Mesodermal cell (in vitro differentiated cells): ENCODE measurements at regions not wholly inside any gene's neighbourhood (a gene's known extent, or its start where the extent isn't known, plus 50 kb on each side); places are given as distances from the start of the nearest gene placed in this dataset.

Source experiments
- H3K27ac ChIP-seq: 2 replicates; pipeline ENCODE4 v1.7.0; 2013; ENCODE audit warnings: mild to moderate bottlenecking, low read depth, low read length, moderate library complexity; ENCODE audit not compliant: severe bottlenecking
- H3K36me3 ChIP-seq: 2 replicates; pipeline ENCODE4 v1.7.1; 2013; ENCODE audit warnings: mild to moderate bottlenecking, low read length, moderate library complexity; ENCODE audit not compliant: control insufficient read depth, insufficient read depth
- H3K4me1 ChIP-seq: one replicate; pipeline ENCODE4 v1.7.1; 2013; ENCODE audit warnings: mild to moderate bottlenecking, low read length; ENCODE audit not compliant: insufficient read depth, control insufficient read depth, poor library complexity, severe bottlenecking
- H3K4me3 ChIP-seq: 2 replicates; pipeline ENCODE4 v1.7.0; 2013; ENCODE audit warnings: low read length, control low read depth, mild to moderate bottlenecking; ENCODE audit not compliant: insufficient read depth, poor library complexity, severe bottlenecking; ENCODE audit errors: extremely low read depth
- H3K9me3 ChIP-seq: 2 replicates; pipeline ENCODE4 v1.7.1; 2013; ENCODE audit warnings: mild to moderate bottlenecking, low read length, moderate library complexity; ENCODE audit not compliant: control insufficient read depth
- WGBS, 2 experiments: methylation state at CpG; one replicate each; pipeline ENCODE4 v1.1.5; 2013; ENCODE audit warnings: missing lambda C conversion rate in 2 of 2; ENCODE audit not compliant: insufficient coverage in 2 of 2; 5-methylcytosine and 5-hydroxymethylcytosine counted together

DNA sequence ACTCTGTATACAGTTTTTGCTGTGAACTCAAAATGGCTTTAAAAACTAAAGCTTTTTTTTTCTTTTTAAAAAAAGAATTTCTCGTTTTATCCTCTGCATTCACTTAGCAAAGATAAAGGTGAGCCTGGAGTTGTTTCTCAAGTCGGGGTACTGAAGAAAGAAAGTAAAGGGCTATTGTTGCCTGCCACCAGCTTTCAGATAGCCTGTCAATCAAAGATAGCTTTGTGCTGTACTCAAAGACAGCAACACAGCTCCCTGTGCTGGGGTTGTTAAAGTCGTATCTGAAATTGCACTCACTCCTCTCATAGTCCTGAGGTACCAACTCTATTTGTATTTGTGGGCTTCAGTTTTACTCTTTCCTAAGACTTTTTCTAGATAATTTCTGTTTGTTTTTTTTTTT, 710.1 kb upstream of the ID4 start:
- 60% methylated on average over 2 of the region's 3 CpGs; no CpG with 5 or more reads in 1 of the 2 experiments for WGBS, 2 experiments
- H3K4me1 ChIP-seq: no peaks in the 10 kb centered on the region
- H3K4me3 ChIP-seq: no peak overlapping the region
- no peaks in the 10 kb centered on the region for H3K36me3 ChIP-seq
- H3K27ac ChIP-seq: no peak overlapping the region
- no peaks in the 10 kb centered on the region for H3K9me3 ChIP-seq

GRCh38 chr6:19128701-19129100, 708.5 kb upstream of the ID4 start:
- no peak overlapping the region for H3K27ac ChIP-seq
- no peak overlapping the region for H3K4me3 ChIP-seq
- no peaks in the 10 kb centered on the region for H3K9me3 ChIP-seq
- H3K36me3 ChIP-seq: no peaks in the 10 kb centered on the region
- H3K4me1 ChIP-seq: no peaks in the 10 kb centered on the region
- WGBS, 2 experiments: 96 to 97% methylated on average over 4 to 5 of the region's 8 CpGs

DNA sequence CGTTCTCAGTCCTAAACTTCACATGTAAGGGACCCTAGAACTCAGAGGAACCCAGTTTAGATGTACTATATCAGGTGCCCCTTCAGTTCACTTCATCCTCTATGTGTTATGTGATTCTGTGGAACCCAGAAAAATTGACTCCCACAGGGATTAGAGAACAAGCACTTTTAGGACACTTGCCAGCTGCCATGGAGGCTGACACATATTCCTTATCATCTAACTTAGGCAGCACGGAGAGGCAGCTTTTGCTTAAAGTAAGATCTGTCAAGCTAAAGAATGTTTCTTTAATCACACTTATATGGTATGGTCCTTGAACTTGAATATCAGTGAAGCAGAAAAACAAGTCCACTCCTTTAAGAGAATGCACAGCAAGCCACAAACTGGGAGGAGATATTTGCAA, 701.5 kb upstream of the ID4 start:
- Histone ChIP-seq H3K4me3 (no peak overlapping the region), H3K4me1 (no peaks in the 10 kb centered on the region), H3K27ac (no peak overlapping the region), H3K36me3 (no peaks in the 10 kb centered on the region), H3K9me3 (no peaks in the 10 kb centered on the region)
- no CpG with 5 or more reads among the region's 2 CpGs for WGBS, 2 experiments

DNA sequence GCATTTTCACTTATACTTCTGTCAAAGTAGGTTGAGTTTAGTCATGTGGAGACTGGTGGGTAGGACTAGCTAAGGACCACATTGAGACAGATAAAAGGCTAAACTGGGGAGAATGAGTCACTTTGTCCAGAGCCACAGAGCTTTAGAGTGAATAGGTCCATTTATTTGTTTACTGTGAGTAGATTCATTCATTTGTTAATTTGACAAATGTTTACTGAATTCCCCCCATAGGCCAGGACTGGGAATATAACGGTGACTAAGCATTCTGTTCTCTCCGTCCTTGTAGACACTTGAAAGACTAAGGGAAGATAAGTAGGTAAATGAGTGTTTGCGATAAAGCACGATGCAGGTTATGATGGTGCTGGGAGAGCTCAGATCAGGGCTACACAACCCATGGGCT, 699.7 kb upstream of the ID4 start:
- H3K27ac ChIP-seq: no peak overlapping the region
- no peaks in the 10 kb centered on the region for H3K9me3 ChIP-seq
- no peaks in the 10 kb centered on the region for H3K4me1 ChIP-seq
- H3K4me3 ChIP-seq: no peak overlapping the region
- 70 to 86% methylated on average over 2 to 4 of the region's 4 CpGs for WGBS, 2 experiments
- no peaks in the 10 kb centered on the region for H3K36me3 ChIP-seq

DNA sequence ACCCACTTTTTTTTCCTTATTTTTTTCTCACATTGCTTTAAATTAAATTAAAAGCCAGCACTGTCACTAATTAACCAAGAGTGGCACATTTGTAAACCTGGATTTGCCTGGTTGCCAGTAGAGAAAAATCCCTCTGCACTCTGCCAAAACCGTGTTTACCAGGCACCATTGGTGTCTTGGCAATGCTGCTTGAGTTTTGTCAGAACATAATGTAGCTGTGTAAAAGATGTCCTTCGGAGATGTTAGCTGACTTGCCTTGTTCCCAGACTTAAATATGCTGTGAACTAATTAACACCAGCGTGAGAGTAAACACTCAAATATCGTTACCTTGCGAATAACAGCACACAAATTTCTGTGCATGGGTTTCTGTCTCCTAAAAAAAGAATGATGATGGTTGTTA, 694.9 kb upstream of the ID4 start:
- Histone ChIP-seq H3K4me1 (no peaks in the 10 kb centered on the region), H3K9me3 (no peaks in the 10 kb centered on the region), H3K4me3 (no peak overlapping the region), H3K27ac (no peak overlapping the region), H3K36me3 (no peaks in the 10 kb centered on the region)
- WGBS, 2 experiments: 79 to 96% methylated on average over 2 to 4 of the region's 5 CpGs

- no peaks in the 10 kb centered on the region for H3K36me3 ChIP-seq
- no peaks in the 10 kb centered on the region for H3K4me1 ChIP-seq
- H3K4me3 ChIP-seq: no peak overlapping the region
- H3K9me3 ChIP-seq: no peaks in the 10 kb centered on the region
- WGBS, 2 experiments: 100% methylated on average over 1 of the region's 3 CpGs
- H3K27ac ChIP-seq: no peak overlapping the region
Measured at GRCh38 chr6:19150307-19150706, 686.9 kb upstream of the ID4 start.

DNA sequence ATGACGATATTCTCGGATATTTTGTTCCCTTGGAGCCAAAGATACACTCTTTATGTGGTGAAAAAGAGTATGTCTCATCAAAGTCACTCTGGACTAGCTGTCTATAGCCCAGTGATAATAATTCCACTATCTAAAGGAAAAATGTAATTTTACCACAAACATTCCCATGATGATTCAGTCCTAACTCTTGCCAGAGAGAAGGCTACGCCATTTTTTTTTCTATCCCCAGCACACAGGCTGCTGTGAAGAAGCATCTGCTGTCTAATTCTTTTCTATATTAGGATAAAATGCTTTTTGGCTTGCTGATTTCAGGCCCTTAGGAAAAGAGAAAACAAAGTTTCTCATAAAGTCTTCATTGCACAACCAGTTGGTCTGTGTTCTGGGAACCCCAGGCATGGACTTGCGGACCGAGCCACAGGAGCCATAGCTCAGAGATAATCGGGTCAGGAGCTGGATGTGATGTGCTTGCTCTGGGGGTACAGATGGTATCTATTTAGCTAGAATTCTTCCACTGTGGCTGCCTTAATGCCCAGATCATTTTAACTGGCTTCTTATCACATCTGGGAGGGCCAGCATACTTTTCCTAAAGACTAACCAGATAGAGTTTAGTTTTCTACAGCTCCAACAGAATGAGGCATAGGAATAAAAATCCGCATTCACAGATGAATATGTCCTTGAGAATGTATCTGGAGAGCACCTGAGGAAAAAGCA, 683.7 kb upstream of the ID4 start:
- H3K4me1 ChIP-seq: no peaks in the 10 kb centered on the region
- H3K27ac ChIP-seq: no peak overlapping the region
- no peak overlapping the region for H3K4me3 ChIP-seq
- H3K9me3 ChIP-seq: no peaks in the 10 kb centered on the region
- H3K36me3 ChIP-seq: no peaks in the 10 kb centered on the region
- 77 to 100% methylated on average over 1 to 3 of the region's 7 CpGs for WGBS, 2 experiments

GRCh38 chr6:19153981-19154295, 683.2 kb upstream of the ID4 start:
- no peaks in the 10 kb centered on the region for H3K9me3 ChIP-seq
- 88% methylated on average over 1 of the region's 1 CpG for WGBS, 2 experiments
- H3K36me3 ChIP-seq: no peaks in the 10 kb centered on the region
- no peaks in the 10 kb centered on the region for H3K4me1 ChIP-seq
- H3K27ac ChIP-seq: no peak overlapping the region
- no peak overlapping the region for H3K4me3 ChIP-seq

GRCh38 chr6:19156443-19156842, 680.7 kb upstream of the ID4 start:
- no peaks in the 10 kb centered on the region for H3K4me1 ChIP-seq
- WGBS, 2 experiments: 70% methylated on average over 2 of the region's 2 CpGs; no CpG with 5 or more reads in 1 of the 2 experiments

DNA sequence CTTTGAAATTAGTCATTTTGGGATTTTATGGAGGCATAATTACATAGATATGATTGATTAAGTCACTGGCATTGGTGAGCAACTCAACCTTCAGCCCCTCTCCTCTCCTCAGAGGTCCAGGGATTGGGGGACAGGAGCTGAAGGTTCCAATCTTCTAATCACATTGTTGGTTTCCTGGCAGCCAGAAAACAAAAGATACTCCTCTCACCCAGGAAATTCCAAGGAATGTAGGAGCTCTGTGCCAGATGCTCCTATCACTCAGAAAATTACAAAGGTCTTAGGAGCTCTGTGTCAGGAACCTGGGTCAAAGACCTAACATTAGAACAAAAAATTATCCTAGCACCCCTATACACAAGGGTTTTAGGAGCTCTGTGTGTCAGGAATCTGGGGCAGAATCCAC, 679.7 kb upstream of the ID4 start:
- Histone ChIP-seq H3K36me3 (no peaks in the 10 kb centered on the region), H3K4me1 (no peaks in the 10 kb centered on the region), H3K4me3 (no peak overlapping the region), H3K27ac (no peak overlapping the region), H3K9me3 (no peaks in the 10 kb centered on the region)

More at GRCh38 chr6:19156443-19156842, 680.7 kb upstream of the ID4 start:
- H3K9me3 ChIP-seq: no peaks in the 10 kb centered on the region
- no peak overlapping the region for H3K4me3 ChIP-seq
- H3K27ac ChIP-seq: no peak overlapping the region
- H3K36me3 ChIP-seq: no peaks in the 10 kb centered on the region

DNA sequence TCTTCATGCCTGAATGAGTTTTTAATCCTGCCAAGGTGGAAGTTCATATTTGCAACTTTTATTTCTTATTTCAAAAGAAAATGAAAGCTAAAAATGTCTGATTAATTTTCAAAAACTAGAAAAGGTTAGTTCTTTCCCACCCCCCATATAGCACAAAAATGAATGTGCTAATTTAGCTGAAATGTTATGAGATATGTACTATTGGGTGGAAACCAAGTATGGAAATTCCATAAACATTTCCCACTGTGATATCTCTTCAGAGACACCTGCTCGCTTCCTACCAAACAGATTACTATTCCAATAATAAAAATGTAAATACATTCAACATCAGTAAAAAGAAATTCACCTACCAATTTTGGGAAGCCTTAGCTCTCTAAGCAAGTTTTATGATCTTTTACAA, 678.6 kb upstream of the ID4 start:
- no CpG with 5 or more reads among the region's 1 CpG for WGBS, 2 experiments
- Histone ChIP-seq H3K4me3 (no peak overlapping the region), H3K9me3 (no peaks in the 10 kb centered on the region), H3K27ac (no peak overlapping the region), H3K4me1 (no peaks in the 10 kb centered on the region), H3K36me3 (no peaks in the 10 kb centered on the region)
